ENCODE measurements at regions not wholly inside any gene's neighbourhood (a gene's known extent, or its start where the extent isn't known, plus 50 kb on each side); places are given as distances from the start of the nearest gene placed in this dataset.

DNA sequence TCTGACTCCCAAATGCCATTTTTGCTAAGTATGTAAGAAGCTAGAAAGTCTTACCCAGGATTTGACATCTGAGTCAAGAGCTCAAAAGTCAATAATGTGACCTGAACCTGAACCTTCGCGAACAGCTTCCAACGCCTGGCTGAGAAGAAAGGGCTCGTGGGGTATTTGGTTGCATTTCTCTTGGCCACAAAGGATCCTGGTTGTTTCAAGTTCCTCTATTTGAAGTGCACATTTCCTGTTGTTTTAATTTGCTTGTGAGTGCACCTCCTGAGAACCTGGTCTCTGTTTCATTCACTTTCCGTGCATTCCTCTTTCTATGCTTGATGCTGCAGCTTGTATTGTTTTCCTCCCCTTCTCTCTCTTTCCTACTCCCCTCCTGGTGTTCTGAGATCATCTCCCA is 212.5 kb downstream of the FOXA2 start:
- TF ChIP-seq, protein P1, sequence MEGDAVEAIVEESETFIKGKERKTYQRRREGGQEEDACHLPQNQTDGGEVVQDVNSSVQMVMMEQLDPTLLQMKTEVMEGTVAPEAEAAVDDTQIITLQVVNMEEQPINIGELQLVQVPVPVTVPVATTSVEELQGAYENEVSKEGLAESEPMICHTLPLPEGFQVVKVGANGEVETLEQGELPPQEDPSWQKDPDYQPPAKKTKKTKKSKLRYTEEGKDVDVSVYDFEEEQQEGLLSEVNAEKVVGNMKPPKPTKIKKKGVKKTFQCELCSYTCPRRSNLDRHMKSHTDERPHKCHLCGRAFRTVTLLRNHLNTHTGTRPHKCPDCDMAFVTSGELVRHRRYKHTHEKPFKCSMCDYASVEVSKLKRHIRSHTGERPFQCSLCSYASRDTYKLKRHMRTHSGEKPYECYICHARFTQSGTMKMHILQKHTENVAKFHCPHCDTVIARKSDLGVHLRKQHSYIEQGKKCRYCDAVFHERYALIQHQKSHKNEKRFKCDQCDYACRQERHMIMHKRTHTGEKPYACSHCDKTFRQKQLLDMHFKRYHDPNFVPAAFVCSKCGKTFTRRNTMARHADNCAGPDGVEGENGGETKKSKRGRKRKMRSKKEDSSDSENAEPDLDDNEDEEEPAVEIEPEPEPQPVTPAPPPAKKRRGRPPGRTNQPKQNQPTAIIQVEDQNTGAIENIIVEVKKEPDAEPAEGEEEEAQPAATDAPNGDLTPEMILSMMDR (IDR thresholded peaks at IDR 0.05): no peak
- no peak for TF ChIP-seq POLR2A (IDR thresholded peaks at IDR 0.05)
- no peak for TF ChIP-seq EP300 (IDR thresholded peaks at IDR 0.05)
